GM20000 (cell line): ENCODE measurements at regions not wholly inside any gene's neighbourhood (a gene's known extent, or its start where the extent isn't known, plus 50 kb on each side); places are given as distances from the start of the nearest gene placed in this dataset.

Source experiments
- DNase-seq: peaks from one replicate; pipeline ENCODE4 v3.0.0; 2012; ENCODE audit warnings: low spot score
- TF ChIP-seq, protein P1 (sequence below): IDR thresholded peaks from 2 replicates; pipeline ENCODE4 v1.5.1; 2012; ENCODE audit warnings: mild to moderate bottlenecking, control low read depth; ENCODE audit errors: extremely low read depth, missing control alignments

DNA sequence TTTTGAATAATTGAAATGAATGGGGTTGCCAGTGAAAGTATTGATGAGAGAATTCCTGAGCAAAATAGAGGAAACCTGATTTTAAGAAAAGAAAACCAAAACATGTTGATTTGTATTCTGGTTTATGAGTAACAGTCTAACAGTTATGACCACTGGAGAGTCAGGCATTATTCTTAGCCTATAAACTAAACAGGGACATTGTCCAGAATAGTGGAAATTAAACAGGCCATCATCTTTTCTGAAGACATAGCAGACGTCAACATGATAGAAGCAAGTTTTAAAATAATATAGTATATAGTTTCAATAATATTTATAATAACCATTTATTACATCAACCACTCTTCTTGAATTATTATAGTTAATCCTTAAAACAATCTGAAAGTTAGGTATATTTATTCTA, 178.3 kb upstream of the MPDZ start:
- TF ChIP-seq, protein P1, sequence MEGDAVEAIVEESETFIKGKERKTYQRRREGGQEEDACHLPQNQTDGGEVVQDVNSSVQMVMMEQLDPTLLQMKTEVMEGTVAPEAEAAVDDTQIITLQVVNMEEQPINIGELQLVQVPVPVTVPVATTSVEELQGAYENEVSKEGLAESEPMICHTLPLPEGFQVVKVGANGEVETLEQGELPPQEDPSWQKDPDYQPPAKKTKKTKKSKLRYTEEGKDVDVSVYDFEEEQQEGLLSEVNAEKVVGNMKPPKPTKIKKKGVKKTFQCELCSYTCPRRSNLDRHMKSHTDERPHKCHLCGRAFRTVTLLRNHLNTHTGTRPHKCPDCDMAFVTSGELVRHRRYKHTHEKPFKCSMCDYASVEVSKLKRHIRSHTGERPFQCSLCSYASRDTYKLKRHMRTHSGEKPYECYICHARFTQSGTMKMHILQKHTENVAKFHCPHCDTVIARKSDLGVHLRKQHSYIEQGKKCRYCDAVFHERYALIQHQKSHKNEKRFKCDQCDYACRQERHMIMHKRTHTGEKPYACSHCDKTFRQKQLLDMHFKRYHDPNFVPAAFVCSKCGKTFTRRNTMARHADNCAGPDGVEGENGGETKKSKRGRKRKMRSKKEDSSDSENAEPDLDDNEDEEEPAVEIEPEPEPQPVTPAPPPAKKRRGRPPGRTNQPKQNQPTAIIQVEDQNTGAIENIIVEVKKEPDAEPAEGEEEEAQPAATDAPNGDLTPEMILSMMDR = no peak

DNA sequence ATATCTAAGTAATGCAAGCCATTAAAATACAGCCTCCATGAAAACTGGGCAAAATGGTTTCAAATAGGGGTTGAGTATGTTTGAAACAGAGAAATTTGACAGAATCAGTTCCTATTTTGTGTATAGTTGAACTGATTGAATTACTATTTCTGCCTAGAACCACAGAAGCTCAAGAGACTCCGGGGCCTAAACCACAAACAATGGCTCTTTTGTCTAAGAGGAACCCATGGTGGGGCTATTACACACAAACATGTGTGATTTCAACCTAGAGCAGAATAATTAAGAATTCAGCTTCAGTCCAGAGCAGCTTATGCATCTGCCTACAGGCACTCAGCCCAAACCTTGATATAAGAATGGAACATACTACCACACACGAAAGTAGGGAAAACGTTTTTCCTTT, 171.2 kb upstream of the MPDZ start:
- TF ChIP-seq, protein P1 = no peak
- no peak for DNase-seq

More for the DNA sequence above, 178.3 kb upstream of the MPDZ start:
- DNase-seq = no peak

GRCh38 chr9:13448482-13448881, 169.0 kb upstream of the MPDZ start:
- no peak for DNase-seq
- TF ChIP-seq, protein P1 = no peak

DNA sequence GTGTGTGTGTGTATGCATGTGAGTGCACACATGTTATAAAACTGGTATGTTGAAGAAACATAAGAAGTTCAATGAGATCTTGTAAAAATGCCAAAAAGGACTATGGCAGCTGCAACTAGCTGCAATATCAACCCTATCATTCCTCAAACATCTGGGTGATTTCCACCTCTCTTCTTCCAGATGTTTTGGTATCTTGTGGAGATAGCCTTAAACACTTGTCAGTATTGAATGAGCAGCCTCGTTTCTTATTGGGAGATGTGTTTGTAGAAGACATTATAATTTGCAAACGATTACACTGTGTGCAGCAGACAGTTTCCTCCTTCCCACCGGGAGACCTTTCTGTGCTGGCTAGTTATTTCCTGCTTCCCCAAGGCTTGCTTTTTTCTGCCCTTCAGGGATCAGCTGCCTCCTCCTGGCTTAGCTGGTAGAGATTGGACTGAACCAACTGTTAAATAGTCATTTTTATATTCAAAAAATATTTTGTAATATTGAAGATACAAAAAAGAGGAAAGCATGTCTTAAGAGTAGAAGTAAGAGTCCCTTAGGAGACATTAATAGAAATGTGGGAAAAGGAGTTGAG, 168.4 kb upstream of the MPDZ start:
- TF ChIP-seq, protein P1 = no peak
- no peak for DNase-seq

DNA sequence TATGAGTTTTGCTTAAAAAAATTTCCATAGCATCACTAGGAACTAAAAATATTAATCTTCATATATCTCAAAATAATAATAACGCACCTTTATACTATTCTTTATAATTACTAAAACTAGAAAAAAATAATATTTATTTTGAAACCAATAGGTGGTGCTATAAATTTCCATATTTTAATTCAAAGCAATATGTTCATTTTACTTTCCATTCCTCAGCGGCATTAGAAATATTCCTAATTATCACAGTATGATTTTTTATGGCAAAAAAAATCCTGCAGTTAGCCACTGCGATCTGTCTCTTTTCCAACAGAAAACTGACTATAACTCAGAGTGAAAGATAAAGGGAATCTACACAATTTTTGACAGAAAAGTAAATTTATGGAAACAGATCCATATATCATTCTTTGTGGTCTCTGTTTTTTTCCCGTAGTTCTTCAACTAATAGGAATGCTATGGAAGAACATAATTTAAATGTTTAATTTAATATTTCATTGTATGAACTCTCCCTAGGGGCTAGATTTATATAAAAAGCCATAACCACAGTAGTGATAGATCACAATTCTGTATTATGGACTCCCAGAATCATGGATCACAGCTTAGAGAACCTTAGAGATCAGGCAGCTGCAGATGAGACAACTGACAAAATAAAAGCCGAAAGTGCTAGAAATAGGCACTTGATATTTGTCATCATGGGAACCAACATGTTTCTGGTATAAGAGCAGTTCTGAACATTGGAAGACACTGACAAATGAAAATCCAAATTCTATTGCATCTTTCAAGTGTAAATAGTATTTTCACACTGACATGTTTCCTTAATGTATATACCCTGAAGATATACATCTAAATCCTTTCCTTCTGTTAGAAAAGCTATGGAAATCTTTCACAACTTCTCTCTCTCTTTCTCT, 167.7 kb upstream of the MPDZ start:
- TF ChIP-seq, protein P1 = no peak
- DNase-seq = no peak

DNA sequence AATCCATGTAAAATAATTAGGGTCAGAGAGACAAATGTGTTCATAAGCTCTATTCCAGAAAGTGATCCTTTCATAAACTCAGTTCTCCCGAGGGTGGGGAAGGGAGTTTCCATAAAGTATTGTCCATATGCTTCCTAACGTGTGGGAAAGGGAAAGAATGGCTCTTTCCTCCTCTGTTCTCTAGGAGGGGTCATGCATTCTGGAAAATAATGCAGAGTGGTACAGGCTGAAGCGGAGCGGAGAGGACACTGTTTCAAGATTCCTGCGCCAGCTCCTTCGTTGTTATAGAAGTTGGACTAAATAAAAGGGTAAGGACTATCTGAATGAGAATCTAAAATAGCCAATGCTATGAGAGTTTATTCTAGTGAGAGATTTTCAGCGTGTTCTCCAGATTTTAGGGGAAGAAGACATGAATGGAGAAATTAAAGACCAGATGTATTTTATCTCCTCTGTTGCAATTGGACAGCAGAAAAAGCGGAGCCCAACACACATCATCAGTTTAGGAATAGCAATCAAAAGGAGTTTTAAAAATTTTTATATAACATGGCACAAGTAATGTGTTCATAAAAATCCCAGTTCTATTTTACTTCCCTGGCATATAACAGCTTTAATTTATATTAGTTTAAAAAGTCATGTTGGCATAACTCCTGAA, 166.9 kb upstream of the MPDZ start:
- TF ChIP-seq, protein P1 = no peak
- no peak for DNase-seq

- no peak for DNase-seq
- TF ChIP-seq, protein P1 = no peak
These were observed 165.6 kb upstream of the MPDZ start for GRCh38 chr9:13445103-13445500.
